IMR-90 (cell line): ENCODE measurements at regions not wholly inside any gene's neighbourhood (a gene's known extent, or its start where the extent isn't known, plus 50 kb on each side); places are given as distances from the start of the nearest gene placed in this dataset.
A peak's percentile ranks its signal among the peaks of the same experiment; 100 is the strongest.

Source experiments
- ATAC-seq: fragments of 200-7000 bp; cut with Tn5 transposase; 2 replicates; pipeline ENCODE4 v1.9.1; 2020; ENCODE audit warnings: low read depth, mild to moderate bottlenecking, moderate library complexity
- BruUV-seq: library from RNA; stranded (reverse); fragments of 400-500 nt; replicated peaks from 2 replicates; lab custom pipeline; 2021; lab: Mats Ljungman, UMichigan
- CTCF ChIA-PET: fragments of 300-600 bp; formaldehyde crosslinking; extraction: SDS; loops from one replicate; lab custom pipeline; 2021; ENCODE audit warnings: antibody characterized with exemption; lab: Yijun Ruan, JAX
- POLR2A ChIA-PET: fragments of 300-600 bp; sonication (Branson Sonifier 250); formaldehyde crosslinking; loops from one replicate; lab custom pipeline; 2022; ENCODE audit warnings: antibody characterized with exemption; ENCODE audit not compliant: unreplicated experiment; lab: Charles Lee
- DNase-seq: peaks from one replicate; pipeline ENCODE4 v3.0.0; 2013
- H2AFZ ChIP-seq: replicated peaks from 2 replicates; pipeline ENCODE3; 2013; ENCODE audit warnings: low read length, mild to moderate bottlenecking; ENCODE audit not compliant: poor library complexity
- H2AK5ac ChIP-seq: 2 replicates; pipeline ENCODE4 v1.6.1; 2013; ENCODE audit warnings: low read depth, low read length, inconsistent platforms
- H2AK9ac ChIP-seq: replicated peaks from 2 replicates; pipeline ENCODE3; 2013; ENCODE audit warnings: mild to moderate bottlenecking, low read depth, low read length, moderate library complexity; ENCODE audit not compliant: poor library complexity
- H2BK120ac ChIP-seq: 2 replicates; pipeline ENCODE4 v1.6.1; 2013; ENCODE audit warnings: low read depth, low read length, inconsistent platforms
- H2BK15ac ChIP-seq: 3 replicates; pipeline ENCODE4 v1.6.1; 2013; ENCODE audit warnings: low read depth, low read length, inconsistent platforms
- H2BK20ac ChIP-seq: 2 replicates; pipeline ENCODE4 v1.6.1; 2013; ENCODE audit warnings: low read depth, mild to moderate bottlenecking, inconsistent platforms, low read length, moderate library complexity
- H2BK5ac ChIP-seq: 2 replicates; pipeline ENCODE4 v1.6.1; 2013; ENCODE audit warnings: mild to moderate bottlenecking, low read depth, low read length, inconsistent platforms; ENCODE audit not compliant: poor library complexity, severe bottlenecking
- H3K14ac ChIP-seq: replicated peaks from 2 replicates; pipeline ENCODE4 v1.6.1; 2013; ENCODE audit warnings: low read depth, low read length, inconsistent platforms
- H3K18ac ChIP-seq: 2 replicates; pipeline ENCODE4 v1.6.1; 2013; ENCODE audit warnings: low read depth, low read length, control low read depth
- H3K23ac ChIP-seq: 2 replicates; pipeline ENCODE4 v1.6.1; 2013; ENCODE audit warnings: low read depth, low read length, inconsistent platforms
- H3K27ac ChIP-seq: 2 replicates; pipeline ENCODE4 v1.5.1; 2013; ENCODE audit warnings: mild to moderate bottlenecking, control low read depth, low read length; ENCODE audit not compliant: insufficient read depth
- H3K27me3 ChIP-seq: 2 replicates; pipeline ENCODE4 v1.6.1; 2013; ENCODE audit warnings: low read length; ENCODE audit not compliant: control insufficient read depth, insufficient read depth
- H3K36me3 ChIP-seq: 2 replicates; pipeline ENCODE4 v1.6.1; 2013; ENCODE audit warnings: low read length, mixed read lengths; ENCODE audit not compliant: control insufficient read depth, insufficient read depth
- H3K4ac ChIP-seq: 2 replicates; pipeline ENCODE4 v1.6.1; 2013; ENCODE audit warnings: low read depth, low read length, inconsistent platforms
- H3K4me1 ChIP-seq: 2 replicates; pipeline ENCODE4 v1.6.1; 2013; ENCODE audit warnings: low read length, mixed read lengths; ENCODE audit not compliant: control insufficient read depth, insufficient read depth
- H3K4me2 ChIP-seq: 2 replicates; pipeline ENCODE4 v1.6.1; 2013; ENCODE audit warnings: low read depth, mild to moderate bottlenecking, control low read depth, low read length, moderate library complexity
- H3K4me3 ChIP-seq: 2 replicates; pipeline ENCODE4 v1.5.1; 2013; ENCODE audit warnings: low read depth, mild to moderate bottlenecking, control low read depth, low read length, moderate library complexity; ENCODE audit not compliant: insufficient read depth
- H3K56ac ChIP-seq: 2 replicates; pipeline ENCODE4 v1.6.1; 2013; ENCODE audit warnings: low read length, inconsistent platforms; ENCODE audit not compliant: insufficient read depth; ENCODE audit errors: extremely low read depth
- H3K79me1 ChIP-seq, 2 experiments: 2 replicates each; pipeline ENCODE4 v1.6.1; 2013; ENCODE audit warnings: low read length in 2 of 2, inconsistent platforms in 1 of 2, low read depth in 1 of 2
- H3K9ac ChIP-seq: 2 replicates; pipeline ENCODE4 v1.6.1; 2013; ENCODE audit warnings: low read depth, low read length, control low read depth
- H3K9me1 ChIP-seq: 2 replicates; pipeline ENCODE4 v1.6.1; 2013; ENCODE audit warnings: low read length, inconsistent platforms; ENCODE audit not compliant: insufficient read depth
- H3K9me3 ChIP-seq: 2 replicates; pipeline ENCODE4 v1.6.1; 2013; ENCODE audit warnings: low read length; ENCODE audit not compliant: control insufficient read depth, insufficient read depth
- H4K20me1 ChIP-seq: 2 replicates; pipeline ENCODE4 v1.6.1; 2013; ENCODE audit warnings: low read length, inconsistent platforms; ENCODE audit not compliant: insufficient read depth
- H4K5ac ChIP-seq: 2 replicates; pipeline ENCODE4 v1.6.1; 2013; ENCODE audit warnings: mild to moderate bottlenecking, low read depth, low read length, control low read depth
- H4K8ac ChIP-seq, 2 experiments: 2 replicates each; pipeline ENCODE4 v1.6.1; 2013; ENCODE audit warnings: low read depth in 2 of 2, low read length in 2 of 2, control low read depth in 1 of 2, inconsistent platforms in 1 of 2
- H4K91ac ChIP-seq: 2 replicates; pipeline ENCODE4 v1.6.1; 2013; ENCODE audit warnings: low read depth, low read length, inconsistent platforms; ENCODE audit not compliant: insufficient read depth
- CEBPB ChIP-seq: IDR thresholded peaks from 2 replicates; pipeline ENCODE4 v1.6.1; 2012; ENCODE audit warnings: low read depth, low read length, improper control_type of control experiment
- CHD1 ChIP-seq: IDR thresholded peaks from 2 replicates; pipeline ENCODE4 v1.6.1; 2012; ENCODE audit warnings: low read depth, low read length, improper control_type of control experiment
- FOS ChIP-seq: fragments of 150-350 bp; IDR thresholded peaks from 2 replicates; pipeline ENCODE4 v1.6.1; 2016; ENCODE audit warnings: low read depth, low read length
- MXI1 ChIP-seq: IDR thresholded peaks from 2 replicates; pipeline ENCODE4 v1.6.1; 2012; ENCODE audit warnings: low read depth, mild to moderate bottlenecking, low read length, moderate library complexity, borderline replicate concordance
- SMC3 ChIP-seq: fragments of 150-350 bp; IDR thresholded peaks from 2 replicates; pipeline ENCODE4 v1.6.1; 2016; ENCODE audit warnings: low read depth, mild to moderate bottlenecking, antibody characterized with exemption, low read length, moderate library complexity
- WGBS, 2 experiments: methylation state at CpG; one replicate each; pipeline versions ENCODE4 v1.1.5 to v1.1.7; 2013; ENCODE audit warnings: missing lambda C conversion rate in 2 of 2; ENCODE audit not compliant: insufficient read length in 1 of 2; ENCODE audit errors: extremely low coverage in 2 of 2; 5-methylcytosine and 5-hydroxymethylcytosine counted together
- dilution Hi-C: fragments of 300-500 bp; cut with HindIII; formaldehyde crosslinking; loops from one replicate; pipeline ENCODE4 v1.14.3; 2018; ENCODE audit warnings: low sequenced_read_pairs; ENCODE audit not compliant: unreplicated experiment
- in situ Hi-C: fragments of 300-500 bp; cut with MboI; formaldehyde crosslinking; loops from 3 replicates; pipeline ENCODE4 v1.14.3; 2019; ENCODE audit warnings: low sequenced_read_pairs, inconsistent platforms, mixed read lengths
- intact Hi-C: fragments of 100-400 bp; cut with micrococcal nuclease; formaldehyde crosslinking; loops from 2 replicates; pipeline ENCODE4 v1.10.0; 2022

DNA sequence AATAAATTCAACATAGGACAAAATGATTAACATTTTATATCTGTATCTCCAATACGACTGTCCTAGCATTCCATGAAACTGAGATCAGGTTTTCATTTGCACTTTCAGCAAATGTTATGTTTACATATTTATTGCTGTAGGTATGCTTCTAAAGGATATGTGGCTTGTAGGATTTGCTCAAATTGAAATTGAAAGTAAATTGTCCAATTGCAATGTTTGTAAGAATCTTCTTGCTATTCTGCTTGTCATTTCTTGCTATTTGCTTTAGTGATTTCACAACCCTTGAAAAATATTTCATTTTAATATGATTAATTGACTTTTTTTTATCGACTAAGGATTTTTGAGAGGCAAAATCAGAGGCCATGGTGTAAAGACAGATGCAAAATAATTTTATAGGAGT lies 904.2 kb upstream of the RAG2 start:
- H3K18ac ChIP-seq: no peak overlapping the region; the same call in 1 of the 2 replicates
- H4K8ac ChIP-seq: no peak overlapping the region
- no peak overlapping the region for H2AK5ac ChIP-seq
- H4K5ac ChIP-seq: no peak overlapping the region; the same call in 1 of the 2 replicates
- POLR2A ChIA-PET: no interaction called here
- BruUV-seq: no TSS peak
- H3K4me2 ChIP-seq: peak overlapping the region; percentile 71; the same call in 1 of the 2 replicates
- H2BK15ac ChIP-seq: no peak overlapping the region
- H3K79me1 ChIP-seq: no peaks in the 10 kb centered on the region
- dilution Hi-C loops (no loop called here), in situ Hi-C loops (no loop called here), intact Hi-C loops (no loop called here)
- TF ChIP-seq CHD1 (no peak), CEBPB (peak; percentile 68), FOS (no peak), MXI1 (no peak), SMC3 (no peak)
- H3K27ac ChIP-seq: no peak overlapping the region
- H3K36me3 ChIP-seq: no peaks in the 10 kb centered on the region
- H4K91ac ChIP-seq: no peak overlapping the region
- ATAC-seq (no peak; the same call in 1 of the 2 replicates), DNase-seq (peak; percentile 53)
- no peak overlapping the region for H3K4me3 ChIP-seq
- no peak overlapping the region for H3K9ac ChIP-seq
- no peak overlapping the region for H2BK20ac ChIP-seq
- no CpG with 5 or more reads among the region's 2 CpGs for WGBS, 2 experiments
- no peak overlapping the region for H2AFZ ChIP-seq
- CTCF ChIA-PET: no interaction called here
- no peak overlapping the region for H3K56ac ChIP-seq
- H3K9me3 ChIP-seq: no peaks in the 10 kb centered on the region
- H3K4ac ChIP-seq: no peak overlapping the region
- no peak overlapping the region for H3K23ac ChIP-seq
- peaks cover 12% of the 10 kb centered on the region for H3K4me1 ChIP-seq
- H3K9me1 ChIP-seq: no peaks in the 10 kb centered on the region
- H2BK120ac ChIP-seq: no peak overlapping the region
- no peak overlapping the region for H2AK9ac ChIP-seq
- no peak overlapping the region for H3K14ac ChIP-seq
- peak overlapping the region; percentile 41 for H2BK5ac ChIP-seq
- no peaks in the 10 kb centered on the region for H3K27me3 ChIP-seq
- H4K20me1 ChIP-seq: no peaks in the 10 kb centered on the region
